ENCODE measurements at regions not wholly inside any gene's neighbourhood (a gene's known extent, or its start where the extent isn't known, plus 50 kb on each side); places are given as distances from the start of the nearest gene placed in this dataset.
"Not testable (repeated sequence)": the region's sequence is repeated elsewhere in the genome, so short reads cannot be mapped to it uniquely, and the experiment has no call there.

- no peak overlapping the region for H4K91ac ChIP-seq (ENCODE audit: low read length)
- no peaks in the 10 kb centered on the region for H3K27me3 ChIP-seq (ENCODE audit: control insufficient read depth in 1 of 2, insufficient read depth in 1 of 2, low read length in 2 of 2)
- H3K9ac ChIP-seq (ENCODE audit: low read length), result no peak overlapping the region
- 98% methylated on average over 4 of the region's 4 CpGs for WGBS
- H3K27ac ChIP-seq (ENCODE audit: low read length, poor library complexity, severe bottlenecking), result no peak overlapping the region
- H2BK120ac ChIP-seq (ENCODE audit: low read depth, low read length), result no peak overlapping the region
- H3K14ac ChIP-seq (ENCODE audit: low read length in 2 of 2), result no peak overlapping the region
- no peak overlapping the region for H3K4me2 ChIP-seq (ENCODE audit: low read length, poor library complexity, severe bottlenecking)
- no peak for DNase-seq
- no peak overlapping the region for H3K4me3 ChIP-seq (ENCODE audit: insufficient read depth in 1 of 2, low read depth in 1 of 2, low read length in 2 of 2)
- no peak overlapping the region for H3K23ac ChIP-seq (ENCODE audit: low read length in 2 of 2)
- H2BK5ac ChIP-seq (ENCODE audit: low read depth, low read length, poor library complexity, severe bottlenecking), result no peak overlapping the region
- no peak overlapping the region for H3K18ac ChIP-seq (ENCODE audit: low read depth in 1 of 2, low read length in 2 of 2)
- no peaks in the 10 kb centered on the region for H3K36me3 ChIP-seq (ENCODE audit: control insufficient read depth in 1 of 2, insufficient read depth in 2 of 2, low read depth in 1 of 2, low read length in 2 of 2)
- H3K4ac ChIP-seq (ENCODE audit: low read depth in 1 of 2, low read length in 2 of 2), result no peak overlapping the region
- H2BK15ac ChIP-seq (ENCODE audit: low read depth, poor library complexity, severe bottlenecking), result no peak overlapping the region
- H2AFZ ChIP-seq (ENCODE audit: low read depth, low read length), result no peak overlapping the region
- no peaks in the 10 kb centered on the region for H3K9me3 ChIP-seq (ENCODE audit: control insufficient read depth, low read length)
- H2AK5ac ChIP-seq (ENCODE audit: low read length, severe bottlenecking), result no peak overlapping the region
- H3K79me1 ChIP-seq (replicated peaks; ENCODE audit: low read length, poor library complexity, severe bottlenecking), result no peaks in the 10 kb centered on the region
- H2BK12ac ChIP-seq (ENCODE audit: low read length in 2 of 2), result no peak overlapping the region
- no peaks in the 10 kb centered on the region for H3K4me1 ChIP-seq (ENCODE audit: control insufficient read depth, insufficient read depth, low read depth, low read length)
- no peak overlapping the region for H4K8ac ChIP-seq (ENCODE audit: low read length)
These were observed 1806.1 kb upstream of the PIK3C3 start for GRCh38 chr18:40148960-40149359.

- H3K4me3 ChIP-seq (ENCODE audit: insufficient read depth in 1 of 2, low read depth in 1 of 2, low read length in 2 of 2), result no peak overlapping the region
- no peak overlapping the region for H2AFZ ChIP-seq (ENCODE audit: low read depth, low read length)
- no peak overlapping the region for H3K14ac ChIP-seq (ENCODE audit: low read length in 2 of 2)
These were observed 1821.8 kb upstream of the PIK3C3 start for GRCh38 chr18:40133253-40133652.

GRCh38 chr18:40132438-40132837 is 1822.6 kb upstream of the PIK3C3 start:
- H4K8ac ChIP-seq (ENCODE audit: low read length); H2BK12ac ChIP-seq (ENCODE audit: low read length in 2 of 2); H2BK5ac ChIP-seq (ENCODE audit: low read depth, low read length, poor library complexity, severe bottlenecking); H2AFZ ChIP-seq (ENCODE audit: low read depth, low read length); H3K4me2 ChIP-seq (ENCODE audit: low read length, poor library complexity, severe bottlenecking); H3K23ac ChIP-seq (ENCODE audit: low read length in 2 of 2); H3K14ac ChIP-seq (ENCODE audit: low read length in 2 of 2); H3K4ac ChIP-seq (ENCODE audit: low read depth in 1 of 2, low read length in 2 of 2); H3K9ac ChIP-seq (ENCODE audit: low read length); H2BK15ac ChIP-seq (ENCODE audit: low read depth, poor library complexity, severe bottlenecking); H3K4me3 ChIP-seq (ENCODE audit: insufficient read depth in 1 of 2, low read depth in 1 of 2, low read length in 2 of 2); H3K4me1 ChIP-seq (ENCODE audit: control insufficient read depth, insufficient read depth, low read depth, low read length); H2BK120ac ChIP-seq (ENCODE audit: low read depth, low read length); H2AK5ac ChIP-seq (ENCODE audit: low read length, severe bottlenecking); DNase-seq; H3K27ac ChIP-seq (ENCODE audit: low read length, poor library complexity, severe bottlenecking); H3K79me1 ChIP-seq (replicated peaks; ENCODE audit: low read length, poor library complexity, severe bottlenecking); H3K36me3 ChIP-seq (ENCODE audit: control insufficient read depth in 1 of 2, insufficient read depth in 2 of 2, low read depth in 1 of 2, low read length in 2 of 2); H3K27me3 ChIP-seq (ENCODE audit: control insufficient read depth in 1 of 2, insufficient read depth in 1 of 2, low read length in 2 of 2); H3K18ac ChIP-seq (ENCODE audit: low read depth in 1 of 2, low read length in 2 of 2); H4K91ac ChIP-seq (ENCODE audit: low read length): not testable (repeated sequence)
- H3K9me3 ChIP-seq (ENCODE audit: control insufficient read depth, low read length), result peaks cover 18% of the 10 kb centered on the region
- WGBS, result 86% methylated on average over 3 of the region's 4 CpGs

More at GRCh38 chr18:40133253-40133652, 1821.8 kb upstream of the PIK3C3 start:
- H3K36me3 ChIP-seq (ENCODE audit: control insufficient read depth in 1 of 2, insufficient read depth in 2 of 2, low read depth in 1 of 2, low read length in 2 of 2), result no peaks in the 10 kb centered on the region
- no peak overlapping the region for H3K4ac ChIP-seq (ENCODE audit: low read depth in 1 of 2, low read length in 2 of 2)
- no peak overlapping the region for H2BK12ac ChIP-seq (ENCODE audit: low read length in 2 of 2)
- H2BK15ac ChIP-seq (ENCODE audit: low read depth, poor library complexity, severe bottlenecking), result no peak overlapping the region
- no peak overlapping the region for H2BK120ac ChIP-seq (ENCODE audit: low read depth, low read length)
- H3K18ac ChIP-seq (ENCODE audit: low read depth in 1 of 2, low read length in 2 of 2), result no peak overlapping the region
- no peaks in the 10 kb centered on the region for H3K79me1 ChIP-seq (replicated peaks; ENCODE audit: low read length, poor library complexity, severe bottlenecking)
- no peak overlapping the region for H3K23ac ChIP-seq (ENCODE audit: low read length in 2 of 2)
- no peak overlapping the region for H2BK5ac ChIP-seq (ENCODE audit: low read depth, low read length, poor library complexity, severe bottlenecking)
- no peak for DNase-seq
- no peak overlapping the region for H3K27ac ChIP-seq (ENCODE audit: low read length, poor library complexity, severe bottlenecking)
- H3K9ac ChIP-seq (ENCODE audit: low read length), result no peak overlapping the region
- H3K27me3 ChIP-seq (ENCODE audit: control insufficient read depth in 1 of 2, insufficient read depth in 1 of 2, low read length in 2 of 2), result no peaks in the 10 kb centered on the region
- H2AK5ac ChIP-seq (ENCODE audit: low read length, severe bottlenecking), result no peak overlapping the region
- H3K4me2 ChIP-seq (ENCODE audit: low read length, poor library complexity, severe bottlenecking), result no peak overlapping the region
- no peaks in the 10 kb centered on the region for H3K4me1 ChIP-seq (ENCODE audit: control insufficient read depth, insufficient read depth, low read depth, low read length)
- peaks cover 18% of the 10 kb centered on the region for H3K9me3 ChIP-seq (ENCODE audit: control insufficient read depth, low read length)
- no peak overlapping the region for H4K91ac ChIP-seq (ENCODE audit: low read length)
- H4K8ac ChIP-seq (ENCODE audit: low read length), result no peak overlapping the region
- WGBS, result 83% methylated on average over 2 of the region's 2 CpGs

- no peak overlapping the region for H3K4ac ChIP-seq (ENCODE audit: low read depth in 1 of 2, low read length in 2 of 2)
- peak; percentile 86 for DNase-seq
- H2BK15ac ChIP-seq (ENCODE audit: low read depth, poor library complexity, severe bottlenecking), result no peak overlapping the region
- no peak overlapping the region for H3K4me3 ChIP-seq (ENCODE audit: insufficient read depth in 1 of 2, low read depth in 1 of 2, low read length in 2 of 2)
- no peaks in the 10 kb centered on the region for H3K9me3 ChIP-seq (ENCODE audit: control insufficient read depth, low read length)
- no peak overlapping the region for H2BK12ac ChIP-seq (ENCODE audit: low read length in 2 of 2)
- no peak overlapping the region for H2AK5ac ChIP-seq (ENCODE audit: low read length, severe bottlenecking)
- no peaks in the 10 kb centered on the region for H3K27me3 ChIP-seq (ENCODE audit: control insufficient read depth in 1 of 2, insufficient read depth in 1 of 2, low read length in 2 of 2)
- no peak overlapping the region for H4K91ac ChIP-seq (ENCODE audit: low read length)
- no peak overlapping the region for H3K27ac ChIP-seq (ENCODE audit: low read length, poor library complexity, severe bottlenecking)
- no peak overlapping the region for H3K4me2 ChIP-seq (ENCODE audit: low read length, poor library complexity, severe bottlenecking)
- H2AFZ ChIP-seq (ENCODE audit: low read depth, low read length), result no peak overlapping the region
- no peak overlapping the region for H3K18ac ChIP-seq (ENCODE audit: low read depth in 1 of 2, low read length in 2 of 2)
- no peak overlapping the region for H3K14ac ChIP-seq (ENCODE audit: low read length in 2 of 2)
- H2BK5ac ChIP-seq (ENCODE audit: low read depth, low read length, poor library complexity, severe bottlenecking), result no peak overlapping the region
- H3K79me1 ChIP-seq (replicated peaks; ENCODE audit: low read length, poor library complexity, severe bottlenecking), result no peaks in the 10 kb centered on the region
- WGBS, result no CpG with 5 or more reads among the region's 2 CpGs
- H3K36me3 ChIP-seq (ENCODE audit: control insufficient read depth in 1 of 2, insufficient read depth in 2 of 2, low read depth in 1 of 2, low read length in 2 of 2), result no peaks in the 10 kb centered on the region
- no peak overlapping the region for H4K8ac ChIP-seq (ENCODE audit: low read length)
- H3K9ac ChIP-seq (ENCODE audit: low read length), result no peak overlapping the region
- no peak overlapping the region for H2BK120ac ChIP-seq (ENCODE audit: low read depth, low read length)
- no peaks in the 10 kb centered on the region for H3K4me1 ChIP-seq (ENCODE audit: control insufficient read depth, insufficient read depth, low read depth, low read length)
- H3K23ac ChIP-seq (ENCODE audit: low read length in 2 of 2), result no peak overlapping the region
These were observed 1830.9 kb upstream of the PIK3C3 start for GRCh38 chr18:40124107-40124506.
